Inflammatory macrophage treated with lipopolysaccharide for 1 hour (primary cell): ENCODE measurements at regions not wholly inside any gene's neighbourhood (a gene's known extent, or its start where the extent isn't known, plus 50 kb on each side); places are given as distances from the start of the nearest gene placed in this dataset.

Source experiments
- DNase-seq, 2 donors: peaks; one replicate each; pipeline ENCODE4 v3.0.0-alpha.2; 2020 to 2022

DNA sequence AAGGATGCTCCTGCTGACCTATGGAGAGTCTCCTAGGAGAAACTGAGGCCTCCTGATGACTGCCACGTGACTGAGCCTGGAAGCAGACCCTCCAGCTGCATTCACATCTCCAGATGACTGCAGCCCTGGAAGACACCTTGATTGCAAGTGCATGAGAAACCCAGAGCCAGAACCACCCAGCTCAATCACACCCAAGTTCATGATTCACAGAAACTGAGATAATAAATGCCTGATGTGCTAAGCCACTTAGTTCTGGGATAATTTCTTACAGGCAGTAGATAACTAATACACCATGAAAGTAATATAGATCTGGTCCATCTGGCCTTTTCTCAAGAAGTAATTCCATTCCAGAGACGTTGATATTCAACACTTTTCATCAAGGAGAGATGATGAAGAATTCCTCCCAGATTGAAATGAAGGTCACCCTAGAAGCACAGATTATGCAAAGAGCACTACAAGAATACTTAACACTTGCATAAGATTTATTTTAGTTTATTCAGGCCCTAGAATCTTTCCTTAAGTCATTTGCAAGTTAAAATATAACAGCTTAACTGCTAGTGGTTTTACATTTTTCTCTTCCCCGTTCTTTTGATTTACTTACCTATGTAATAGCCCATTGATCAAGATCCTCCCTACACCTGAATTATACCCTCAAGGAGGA lies 208.2 kb upstream of the INHBA start:
- no peak for DNase-seq

- DNase-seq, result no peak
Measured at GRCh38 chr7:41907444-41907843, 204.6 kb upstream of the INHBA start.

DNA sequence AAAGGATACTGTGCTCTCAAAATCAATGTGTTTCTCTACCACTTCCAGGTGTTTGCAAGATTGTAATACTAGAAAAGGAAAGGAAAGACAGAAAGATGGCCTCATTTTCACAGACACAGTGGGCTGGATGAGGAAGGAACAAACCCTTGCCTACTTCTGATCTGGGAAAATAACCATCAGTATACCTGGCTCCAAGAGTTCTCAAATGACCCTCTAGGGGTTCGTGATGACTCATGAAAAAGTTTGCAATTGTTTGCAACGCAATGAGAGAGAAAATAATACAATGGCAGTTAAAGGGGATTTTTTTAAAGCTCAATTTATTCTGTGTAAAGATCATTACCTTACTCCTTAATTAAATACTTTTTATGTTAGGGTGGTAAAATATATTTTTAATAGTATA lies 197.6 kb upstream of the INHBA start:
- DNase-seq, result no peak

DNA sequence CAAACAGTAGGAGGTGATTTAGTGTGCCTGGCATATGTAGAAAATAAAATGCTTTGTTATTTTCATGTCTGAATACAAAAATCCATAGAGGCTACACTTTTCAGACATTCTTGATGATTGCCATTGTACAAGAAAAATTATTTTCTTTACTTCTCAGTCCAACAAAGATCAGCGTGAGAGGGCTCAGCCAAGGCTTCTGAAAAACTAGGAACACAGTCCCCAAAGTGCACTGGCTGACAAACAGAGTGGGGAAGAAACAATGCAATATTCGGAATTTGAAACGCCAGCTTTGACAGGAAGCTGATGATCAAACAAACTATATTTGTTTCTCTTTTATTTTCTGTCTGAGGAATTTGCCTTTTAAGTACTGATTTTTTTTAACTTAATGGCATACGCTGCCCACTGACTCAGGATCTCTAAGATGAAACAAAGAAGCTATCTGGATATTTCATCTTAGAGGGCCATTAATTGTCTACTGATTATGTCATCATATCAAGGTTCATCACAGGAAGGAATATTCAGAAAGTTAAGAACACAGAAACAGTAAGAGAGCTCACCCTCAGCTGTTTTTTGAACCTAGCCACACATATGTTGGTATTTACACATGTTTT lies 197.0 kb upstream of the INHBA start:
- no peak for DNase-seq

DNA sequence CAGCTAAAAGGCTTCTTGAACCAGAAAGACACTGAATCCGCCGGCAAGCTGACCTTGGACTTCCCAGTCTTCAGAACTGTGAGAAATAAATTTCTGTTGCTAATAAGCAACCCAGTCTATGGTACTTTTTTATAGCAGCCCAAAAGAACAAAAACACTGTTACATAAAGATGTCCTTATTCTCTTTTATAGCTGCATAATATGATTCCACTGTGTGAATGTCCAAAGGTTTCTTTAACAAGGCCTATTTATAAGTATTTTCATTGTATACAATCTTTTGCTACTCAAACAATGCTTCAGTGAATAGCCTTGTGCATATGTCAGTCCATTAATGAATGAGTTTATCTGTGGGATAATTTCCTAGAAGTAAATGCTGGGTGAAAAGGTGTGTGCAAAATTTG lies 190.8 kb upstream of the INHBA start:
- DNase-seq, result no peak

DNA sequence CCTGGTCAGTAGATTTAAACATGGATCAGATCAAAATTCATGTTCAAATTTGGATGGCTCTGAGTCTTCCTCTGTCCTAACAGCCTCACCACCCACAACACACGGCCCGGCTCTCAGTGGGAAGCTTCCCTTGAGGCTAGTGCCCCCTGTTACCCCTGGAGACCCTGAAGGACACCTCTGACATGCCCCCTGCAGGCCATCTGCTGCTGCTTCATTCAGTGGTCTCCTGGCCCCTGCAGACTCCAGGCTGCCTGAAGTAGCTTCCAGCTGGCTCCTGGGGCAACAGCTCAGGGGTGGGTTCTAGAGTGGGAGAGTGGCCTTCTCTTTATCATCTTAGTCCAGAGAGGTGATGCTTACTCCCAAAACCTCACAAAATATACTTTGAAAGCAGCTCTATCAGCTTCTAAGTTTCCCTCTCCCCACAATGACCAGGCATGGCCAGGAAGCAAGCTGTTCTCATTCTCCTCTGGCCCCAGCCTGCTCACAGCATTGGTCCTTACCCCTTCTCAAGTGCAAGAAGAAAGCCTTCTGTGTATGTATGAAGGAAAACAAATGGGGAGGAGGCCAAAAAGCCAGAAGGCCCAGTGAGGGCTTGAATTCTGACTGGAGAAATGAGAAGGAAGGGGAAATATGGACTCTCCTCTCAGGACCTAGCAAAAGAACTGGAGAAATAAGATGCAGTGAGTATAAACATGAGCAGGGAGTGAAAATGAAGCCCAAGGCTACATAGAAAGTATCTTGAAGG lies 189.6 kb upstream of the INHBA start:
- DNase-seq, result no peak

GRCh38 chr7:41891950-41892349 lies 189.1 kb upstream of the INHBA start:
- peak; percentile 49 to 52 for DNase-seq

- DNase-seq, result peak in 1 of 2 donors; percentile 42
Measured at GRCh38 chr7:41890631-41891274, 187.9 kb upstream of the INHBA start.

DNA sequence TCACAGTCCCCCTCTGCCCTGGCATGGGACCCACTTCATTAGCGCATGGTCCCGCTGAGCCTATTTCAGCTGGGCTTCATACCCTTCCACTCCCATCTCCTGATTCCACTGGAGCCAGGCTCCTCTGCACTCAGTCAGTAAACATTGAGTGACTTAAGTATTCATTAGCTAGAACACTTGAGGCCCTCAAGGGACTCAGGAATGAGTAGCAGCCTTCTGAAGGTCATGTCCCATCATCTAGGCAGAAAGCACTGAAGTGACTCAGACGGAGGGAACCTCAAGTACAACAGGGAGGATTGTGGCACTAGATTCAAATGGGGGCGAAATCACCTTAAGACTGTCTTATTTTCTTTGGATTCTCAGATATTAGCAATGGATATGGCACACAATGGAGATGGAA lies 186.6 kb upstream of the INHBA start:
- DNase-seq, result no peak

GRCh38 chr7:41889040-41889439 lies 186.2 kb upstream of the INHBA start:
- no peak for DNase-seq

GRCh38 chr7:41887416-41887815 lies 184.5 kb upstream of the INHBA start:
- DNase-seq, result peak in 1 of 2 donors; percentile 36

DNA sequence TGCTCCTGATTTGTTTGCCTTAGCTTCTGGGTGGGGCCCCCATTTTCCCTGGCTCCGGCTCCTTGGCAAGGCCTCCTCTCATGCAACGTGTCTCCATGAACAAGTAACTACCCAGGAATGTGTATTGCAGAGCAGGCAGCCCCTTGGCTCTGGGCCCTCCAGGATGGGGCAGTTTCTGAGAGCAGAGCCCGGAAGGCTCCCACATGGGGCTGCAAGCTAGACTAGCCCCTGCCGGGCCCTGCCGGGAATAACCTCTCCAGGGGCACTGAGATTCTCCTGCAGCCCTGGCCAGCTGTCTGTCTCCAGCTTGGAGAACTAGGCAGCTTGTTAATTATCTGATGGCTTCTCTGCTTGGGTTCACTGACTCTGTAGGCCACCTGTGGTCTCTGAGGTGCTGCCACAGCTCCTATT lies 184.0 kb upstream of the INHBA start:
- DNase-seq, result no peak

DNA sequence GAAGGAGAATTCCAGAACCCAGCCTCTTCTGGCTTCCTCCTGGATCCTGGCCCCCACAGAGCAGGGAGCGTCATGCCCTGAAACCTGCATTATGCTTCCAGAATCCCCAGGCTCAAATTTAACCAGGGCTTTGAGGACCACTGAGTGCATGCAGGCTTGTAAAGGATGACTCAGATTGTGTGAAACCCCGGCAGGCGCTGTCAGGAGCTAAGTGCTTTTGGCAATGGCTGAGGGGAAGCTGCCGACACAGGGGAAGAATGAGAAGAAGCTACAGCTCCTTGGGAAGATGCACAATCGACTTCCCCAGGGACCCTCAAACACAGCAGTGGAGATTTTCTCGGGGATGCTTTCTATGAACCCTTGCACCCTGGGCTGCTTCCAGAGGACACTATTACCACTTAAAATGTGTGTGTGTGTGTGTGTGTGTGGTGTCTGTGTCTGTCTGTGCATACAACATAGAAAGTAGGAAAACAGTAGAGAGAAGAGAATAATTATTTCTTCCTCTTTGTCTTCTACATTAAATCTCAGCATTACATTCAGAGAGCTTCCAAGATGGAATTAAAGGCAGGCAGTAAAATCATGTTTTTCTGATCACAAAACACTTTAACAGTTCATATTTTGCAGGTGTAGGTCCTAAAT lies 183.5 kb upstream of the INHBA start:
- DNase-seq, result peak; percentile 72 to 73

GRCh38 chr7:41885748-41886147 lies 182.9 kb upstream of the INHBA start:
- no peak for DNase-seq

- DNase-seq, result no peak
Measured at GRCh38 chr7:41885078-41885477, 182.2 kb upstream of the INHBA start.

DNA sequence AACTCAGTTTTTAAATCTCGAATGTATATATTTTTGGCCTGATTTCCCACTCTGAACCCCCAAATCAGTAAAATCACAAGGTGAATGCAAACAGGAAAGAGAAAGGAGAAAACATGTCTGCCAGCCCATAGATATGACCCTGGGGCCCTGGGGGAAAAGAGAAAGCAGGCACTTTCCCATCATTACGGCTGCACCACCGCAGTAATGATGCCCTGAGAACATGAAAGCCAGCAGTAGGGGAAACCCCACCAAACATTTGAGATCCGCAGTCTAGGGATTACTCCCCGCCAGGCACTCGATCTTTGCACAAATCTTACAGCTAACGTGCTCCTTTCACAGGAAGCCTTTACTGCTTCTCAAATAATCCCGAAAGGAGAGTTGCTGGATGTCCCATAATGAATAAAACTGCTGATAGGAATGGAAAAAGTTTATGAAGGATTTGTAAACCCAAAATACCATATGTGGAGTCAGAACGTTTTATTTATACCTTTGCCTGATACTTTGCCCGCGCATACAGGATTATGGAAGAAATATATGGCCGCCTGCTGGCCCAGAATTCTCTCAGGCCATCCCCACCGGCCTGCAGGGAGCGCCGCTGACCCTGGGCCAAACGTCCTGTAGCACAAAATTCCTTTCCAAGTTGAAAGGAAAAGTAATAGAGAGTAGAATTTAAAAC lies 180.0 kb upstream of the INHBA start:
- no peak for DNase-seq

DNA sequence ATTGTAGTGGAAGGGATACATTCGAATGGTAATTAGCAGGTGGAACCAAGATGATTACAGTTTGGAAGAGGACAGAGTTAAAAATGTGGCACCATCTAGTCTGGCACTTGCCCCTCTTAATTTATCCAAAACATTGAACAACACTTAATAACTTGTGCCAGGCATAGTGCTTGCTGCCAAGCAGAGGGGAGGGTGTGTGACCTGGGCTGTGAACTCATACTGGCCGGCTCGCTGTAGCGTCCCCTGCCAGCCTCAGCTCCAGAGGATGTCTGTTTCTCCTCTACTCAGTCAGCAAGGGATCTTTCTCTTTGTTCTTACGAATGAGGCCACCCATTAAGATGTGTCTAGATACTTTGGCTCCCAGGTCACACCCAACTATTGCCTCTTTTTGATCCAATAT lies 179.4 kb upstream of the INHBA start:
- DNase-seq, result no peak

GRCh38 chr7:41881331-41882130 lies 178.6 kb upstream of the INHBA start:
- peak; percentile 96 to 99 for DNase-seq

- peak; percentile 51 to 70 for DNase-seq
Measured at GRCh38 chr7:41880107-41880506, 177.2 kb upstream of the INHBA start.

GRCh38 chr7:41879403-41879802 lies 176.5 kb upstream of the INHBA start:
- DNase-seq, result no peak
